ENCODE measurements at regions not wholly inside any gene's neighbourhood (a gene's known extent, or its start where the extent isn't known, plus 50 kb on each side); places are given as distances from the start of the nearest gene placed in this dataset.
"Not testable (repeated sequence)": the region's sequence is repeated elsewhere in the genome, so short reads cannot be mapped to it uniquely, and the experiment has no call there.

DNA sequence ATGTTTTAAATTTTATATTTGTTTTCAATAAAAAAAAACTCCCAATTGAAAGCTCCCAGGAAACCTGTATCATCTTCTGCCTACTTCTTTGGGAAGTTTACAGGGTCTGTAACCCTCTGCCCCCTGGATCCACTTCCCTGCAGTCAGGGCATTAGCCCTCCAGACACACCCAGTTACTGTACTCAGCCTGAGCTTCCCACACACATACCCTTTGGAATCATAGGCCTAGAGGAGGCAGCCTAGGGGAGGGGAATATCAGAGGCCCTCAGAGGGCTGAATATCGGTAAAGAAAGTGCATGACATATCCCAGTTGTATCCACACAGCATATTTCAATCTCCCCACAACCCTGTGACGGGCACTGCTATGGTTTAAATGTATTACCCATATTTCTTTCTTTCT, 56.2 kb upstream of the TFPI start:
- not testable (repeated sequence) for DNase-seq

DNA sequence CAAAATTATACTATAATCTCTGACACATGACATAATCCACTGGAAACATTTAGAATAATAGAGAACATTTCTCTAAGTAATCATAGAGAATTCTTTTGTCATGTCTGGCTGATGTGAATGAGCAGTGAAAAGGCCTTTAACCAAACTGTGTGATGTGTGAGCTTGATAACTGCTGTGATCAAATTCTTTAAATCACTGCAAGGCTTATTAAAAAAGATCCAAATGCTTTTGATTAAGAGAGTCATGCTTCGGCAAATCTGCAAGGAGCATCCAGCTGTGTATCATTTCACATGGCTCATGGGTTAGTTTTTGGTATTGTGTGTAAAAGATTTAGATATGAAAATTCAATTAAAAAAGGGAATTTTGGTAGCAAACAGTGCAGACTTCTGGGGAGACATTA, 58.6 kb upstream of the TFPI start:
- DNase-seq: no peak

DNA sequence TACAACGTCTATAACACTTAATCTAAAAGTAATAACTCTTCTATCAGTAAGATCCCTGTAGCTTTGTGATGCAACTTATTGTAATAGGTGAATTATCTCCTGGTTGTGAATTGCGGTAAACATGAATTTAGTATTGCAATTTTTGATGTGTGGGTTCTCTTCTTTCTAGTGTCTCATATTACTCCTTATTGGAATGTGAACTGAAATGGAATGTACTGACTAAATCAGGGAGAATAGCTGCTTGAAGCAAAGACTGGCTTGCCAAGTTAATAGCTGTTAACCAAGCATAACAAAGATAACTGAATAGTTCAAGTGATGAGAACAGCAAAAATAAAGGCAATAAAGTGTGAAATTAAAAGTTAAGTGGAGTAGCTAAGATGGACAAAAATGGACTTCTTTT, 60.5 kb upstream of the TFPI start:
- DNase-seq: no peak

DNA sequence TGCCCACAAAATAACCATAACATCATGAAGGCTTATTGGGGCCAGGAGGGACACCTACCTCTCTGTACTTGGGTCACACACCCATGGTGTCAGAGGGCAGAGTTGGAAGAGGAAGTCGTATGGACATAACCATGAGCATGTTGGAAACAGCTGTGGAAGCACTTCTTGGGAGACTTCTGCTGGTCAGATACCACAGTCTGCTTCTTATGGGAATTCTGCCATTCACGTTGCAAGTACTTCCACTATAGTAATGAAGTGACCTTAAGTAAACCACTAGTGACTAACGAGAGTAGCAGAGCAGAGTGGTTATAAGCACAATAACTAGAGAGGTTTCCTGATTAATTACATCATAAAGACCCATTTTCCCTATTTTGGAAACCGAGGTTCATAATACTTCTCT, 61.1 kb upstream of the TFPI start:
- DNase-seq: no peak

DNA sequence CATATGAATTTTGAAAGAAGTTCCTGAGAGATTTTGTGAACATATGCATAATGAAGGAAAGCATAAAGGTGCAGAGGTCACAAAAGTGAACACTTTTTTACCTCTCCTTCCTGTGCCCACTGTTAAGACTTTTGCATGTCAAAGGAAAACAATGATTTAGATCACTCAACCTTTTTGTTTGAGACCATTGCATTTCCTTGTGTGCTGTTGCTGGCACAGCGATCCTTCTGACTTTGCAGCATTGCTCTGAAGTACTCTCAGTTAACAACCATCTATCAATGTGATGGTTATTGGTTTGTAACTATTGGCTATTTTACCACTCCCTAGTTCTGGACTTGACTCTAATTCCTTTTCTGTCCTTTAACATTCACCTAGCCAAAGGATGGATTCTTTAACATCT, 61.7 kb upstream of the TFPI start:
- DNase-seq: no peak

DNA sequence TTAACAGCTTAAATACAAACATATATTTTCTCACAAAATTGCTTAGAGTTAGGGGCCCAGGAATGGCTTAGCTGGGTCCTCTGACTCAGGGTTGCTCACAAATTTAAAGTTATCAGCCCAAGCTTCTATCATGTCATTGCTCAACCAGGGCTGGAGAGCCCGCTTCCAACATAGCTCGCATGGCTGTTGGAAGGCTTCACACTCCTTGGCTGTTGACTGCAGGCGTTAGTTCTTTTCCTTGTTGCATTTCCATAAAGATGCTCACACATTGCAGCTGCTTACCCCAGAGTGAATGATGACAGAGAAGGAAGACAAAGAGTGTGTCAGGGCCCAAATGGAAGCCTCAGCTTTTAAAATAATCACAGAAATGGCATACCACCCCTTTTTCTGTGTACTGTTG, 62.9 kb upstream of the TFPI start:
- DNase-seq: no peak

DNA sequence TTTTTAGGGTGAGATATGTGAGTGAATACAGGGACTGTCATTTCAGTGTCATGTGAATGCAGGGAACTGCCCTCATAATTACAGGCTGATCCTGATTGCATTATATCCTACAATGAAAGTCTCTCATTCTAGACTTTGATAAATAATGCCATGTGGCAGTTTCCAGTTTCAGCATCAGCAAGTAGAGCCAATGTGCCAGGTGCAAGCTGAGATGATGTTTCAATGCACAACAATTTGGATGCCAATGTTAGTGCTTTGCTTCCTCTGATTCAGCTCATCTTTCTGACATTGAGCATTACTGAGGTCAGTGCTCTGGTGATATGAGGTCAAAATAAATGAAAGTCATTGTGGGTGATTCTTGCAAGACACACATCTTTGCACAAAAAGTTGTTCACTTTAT, 63.7 kb upstream of the TFPI start:
- DNase-seq: no peak

DNA sequence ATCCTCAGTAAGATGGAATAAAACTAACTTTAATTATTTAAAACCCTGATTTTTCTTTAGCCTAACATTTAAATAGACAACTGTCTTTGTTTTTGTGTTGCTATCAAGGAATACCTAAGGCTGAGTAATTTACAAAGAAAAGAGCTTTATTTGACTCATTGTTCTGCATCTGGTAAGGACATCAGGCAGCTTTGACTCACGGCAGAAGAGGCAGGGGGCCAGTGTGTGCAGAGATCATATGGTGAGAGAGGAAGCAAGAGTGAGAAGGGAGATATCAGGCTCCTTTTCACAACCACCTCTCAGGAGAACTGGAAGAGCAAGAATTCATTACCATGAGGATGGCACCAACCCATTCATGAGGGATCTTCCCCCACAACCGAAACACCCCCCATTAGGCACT, 64.6 kb upstream of the TFPI start:
- DNase-seq: no peak

DNA sequence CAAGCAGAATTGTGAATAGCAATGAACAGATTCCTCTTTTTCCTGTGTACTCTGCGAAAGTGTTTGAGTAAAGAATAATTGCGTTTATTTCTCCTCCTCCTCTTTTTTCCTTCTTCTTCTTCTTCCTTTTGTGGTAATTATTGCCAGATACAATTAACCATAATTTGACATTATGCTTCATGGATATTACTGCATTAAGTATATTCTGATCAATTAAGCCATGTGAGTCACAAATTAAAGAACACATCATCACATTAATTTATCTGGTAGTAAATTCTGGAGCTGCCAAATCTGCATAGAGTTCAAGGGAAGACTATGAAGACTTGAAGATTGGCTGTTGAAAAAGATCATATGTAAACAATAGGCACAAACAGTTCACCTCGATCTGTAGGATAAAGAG, 72.9 kb upstream of the TFPI start:
- DNase-seq: no peak

DNA sequence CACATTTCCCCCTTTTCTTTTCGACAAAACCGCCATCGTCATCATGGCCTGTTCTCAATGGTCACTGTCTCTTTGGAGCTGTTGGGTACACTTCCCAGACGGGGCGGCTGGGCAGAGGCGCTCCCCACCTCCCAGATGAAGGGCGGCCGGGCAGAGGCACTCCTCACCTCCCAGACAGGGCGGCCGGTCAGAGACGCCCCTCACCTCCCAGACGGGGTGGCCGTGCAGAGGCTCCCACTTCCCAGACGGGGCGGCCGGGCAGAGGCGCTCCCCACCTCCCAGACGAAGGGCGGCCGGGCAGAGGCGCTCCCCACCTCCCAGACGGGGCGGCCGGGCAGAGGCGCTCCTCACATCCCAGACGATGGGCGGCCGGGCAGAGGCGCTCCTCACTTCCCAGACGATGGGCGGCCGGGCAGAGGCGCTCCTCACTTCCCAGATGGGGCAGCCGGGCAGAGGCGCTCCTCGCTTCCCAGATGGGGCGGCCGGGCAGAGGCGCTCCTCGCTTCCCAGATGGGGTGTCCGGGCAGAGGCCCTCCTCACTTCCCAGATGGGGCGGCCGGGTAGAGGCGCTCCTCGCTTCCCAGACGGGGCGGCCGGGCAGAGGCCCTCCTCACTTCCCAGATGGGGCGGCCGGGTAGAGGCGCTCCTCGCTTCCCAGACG, 82.6 kb upstream of the TFPI start:
- not testable (repeated sequence) for DNase-seq

DNA sequence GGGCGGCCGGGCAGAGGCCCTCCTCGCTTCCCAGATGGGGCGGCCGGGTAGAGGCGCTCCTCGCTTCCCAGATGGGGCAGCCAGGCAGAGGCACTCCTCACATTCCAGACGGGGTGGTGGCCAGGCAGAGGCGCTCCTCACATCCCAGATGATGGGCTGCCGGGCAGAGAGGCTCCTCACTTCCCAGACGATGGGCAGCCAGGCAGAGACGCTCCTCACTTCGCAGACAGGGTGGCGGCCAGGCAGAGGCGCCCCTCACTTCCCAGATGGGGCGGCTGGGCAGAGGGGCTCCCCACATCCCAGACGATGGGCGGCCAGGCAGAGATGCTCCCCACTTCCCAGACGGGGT, 83.1 kb upstream of the TFPI start:
- not testable (repeated sequence) for DNase-seq

DNA sequence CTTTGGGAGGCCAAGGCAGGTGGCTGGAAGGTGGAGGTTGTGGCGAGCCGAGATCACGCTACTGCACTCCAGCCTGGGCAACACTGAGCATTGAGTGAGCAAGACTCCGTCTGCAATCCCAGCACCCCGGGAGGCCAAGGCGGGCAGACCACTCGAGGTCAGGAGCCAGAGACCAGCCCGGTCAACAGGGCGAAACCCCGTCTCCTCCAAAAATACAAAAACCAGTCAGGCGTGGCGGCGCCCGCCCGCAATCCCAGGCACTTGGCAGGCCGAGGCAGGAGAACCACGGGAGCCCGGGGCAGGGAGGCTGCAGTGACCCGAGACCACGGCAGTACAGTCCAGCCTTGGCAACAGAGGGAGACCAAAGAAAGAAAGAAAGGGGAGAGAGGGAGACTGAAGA, 83.5 kb upstream of the TFPI start:
- not testable (repeated sequence) for DNase-seq

DNA sequence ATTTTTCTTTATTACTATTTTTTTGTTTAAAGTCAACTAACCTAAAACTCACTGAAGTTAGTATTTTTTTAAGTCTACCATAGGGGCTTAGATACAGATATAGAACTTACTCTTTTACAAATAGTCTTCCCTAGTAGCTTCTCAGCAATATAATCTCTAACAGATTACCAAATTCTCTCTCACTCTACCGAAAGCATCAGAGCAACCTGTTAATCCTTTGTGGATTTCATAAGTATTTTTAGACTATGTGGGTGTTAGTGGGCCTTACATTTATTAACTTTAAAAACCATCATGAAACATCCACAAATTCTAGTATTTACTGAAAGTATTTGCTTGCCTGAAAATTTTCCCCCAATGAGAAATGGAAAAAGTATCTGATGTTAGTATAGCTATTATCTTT, 84.6 kb upstream of the TFPI start:
- no peak for DNase-seq

DNA sequence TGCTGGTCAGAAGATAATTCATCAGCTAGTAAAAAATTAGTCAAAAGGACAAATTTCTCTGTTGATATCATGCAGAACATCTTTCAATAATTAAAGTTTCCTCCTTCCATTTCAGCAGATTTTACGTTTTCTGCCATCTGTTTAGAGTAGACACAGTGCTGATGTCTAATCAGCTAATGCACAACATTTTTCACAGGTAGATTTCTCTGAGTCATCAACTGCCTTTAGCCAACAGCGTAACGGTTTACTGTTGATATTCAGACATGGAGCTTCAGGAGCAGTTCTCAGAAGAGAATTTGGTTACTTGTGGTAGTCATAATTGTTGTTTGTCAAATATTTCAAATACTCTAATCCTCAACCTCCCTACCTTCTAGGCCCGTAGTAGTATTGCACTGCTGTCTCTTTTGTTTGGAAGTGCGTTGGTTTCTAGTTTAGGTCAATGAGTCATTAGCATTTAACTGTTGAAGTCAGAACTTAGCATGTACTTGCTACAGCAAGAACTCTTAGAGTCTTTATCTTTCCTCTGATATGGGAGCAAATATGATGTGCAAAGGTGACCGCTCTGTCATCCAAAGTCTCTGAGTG, 86.8 kb upstream of the TFPI start:
- DNase-seq: no peak

DNA sequence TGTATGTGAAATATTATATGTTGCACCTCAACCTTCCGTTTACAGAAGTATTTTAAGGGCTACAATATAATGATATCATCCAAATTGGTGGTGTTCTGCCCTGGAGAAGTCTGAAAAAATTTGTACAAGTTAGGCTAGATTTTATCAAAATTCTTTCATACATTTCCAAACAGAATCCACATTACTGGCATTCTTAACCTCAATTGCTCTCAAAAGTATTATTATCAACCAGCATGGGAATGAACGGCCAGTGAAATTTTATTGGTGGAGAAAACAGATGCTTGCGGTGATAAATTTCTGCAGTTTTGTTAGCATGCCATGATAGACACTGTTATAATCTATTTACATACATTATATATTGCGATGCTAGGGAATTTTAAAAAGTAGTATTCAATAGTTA, 88.3 kb upstream of the TFPI start:
- no peak for DNase-seq

DNA sequence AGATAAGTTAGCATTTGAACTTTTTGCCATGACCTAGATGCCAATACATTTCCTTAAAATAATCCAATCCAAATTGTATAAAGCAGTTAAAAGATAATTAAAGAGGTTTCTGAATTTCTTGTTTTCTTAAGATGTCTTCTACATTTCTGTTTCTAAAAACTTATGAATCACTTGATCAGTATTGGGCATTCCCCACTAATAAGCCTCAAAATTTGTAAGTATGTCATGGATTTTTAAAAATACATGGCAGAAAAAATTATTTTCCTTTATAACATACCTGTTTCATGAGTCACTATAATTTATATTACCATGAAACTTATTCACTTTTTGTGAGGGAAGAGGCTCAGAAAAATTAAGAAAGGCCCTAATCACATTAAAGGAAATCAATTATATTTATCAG, 90.3 kb upstream of the TFPI start:
- no peak for DNase-seq

DNA sequence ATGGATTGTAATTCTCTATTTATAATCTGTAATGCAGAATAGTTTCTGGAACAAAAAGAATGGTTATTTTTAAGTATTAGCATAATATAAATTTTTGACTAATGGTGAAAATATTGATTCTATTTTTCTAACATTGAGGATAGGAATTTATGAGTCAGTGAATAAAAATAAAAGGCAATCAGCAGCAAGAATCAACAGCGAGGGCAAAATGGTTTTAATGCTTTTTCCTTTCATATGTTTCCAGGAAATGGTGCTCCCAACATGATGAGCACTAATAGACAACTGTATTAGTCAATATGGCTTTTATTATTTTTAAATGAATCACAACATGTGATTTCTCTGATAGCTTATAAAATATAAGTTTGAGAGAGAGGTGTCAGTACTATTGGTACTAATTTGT, 90.7 kb upstream of the TFPI start:
- DNase-seq: no peak

DNA sequence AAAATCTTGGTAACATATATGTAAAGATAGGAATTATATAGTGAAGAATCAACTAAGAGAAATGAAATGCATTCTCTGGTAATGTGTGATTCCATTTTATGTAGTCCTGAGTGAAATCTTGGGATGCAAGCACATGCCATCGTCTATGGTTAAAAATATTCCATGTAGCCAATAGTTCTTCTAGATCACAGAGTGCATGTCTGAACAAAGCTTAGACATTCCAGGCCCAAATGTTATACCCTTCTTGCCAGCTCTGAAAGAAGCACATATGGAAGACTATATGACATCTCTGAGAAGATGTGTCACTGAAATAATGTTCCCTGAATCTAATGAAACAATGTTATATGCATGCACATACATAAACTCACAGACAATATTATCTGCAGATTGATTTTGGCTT, 92.3 kb upstream of the TFPI start:
- DNase-seq: no peak

DNA sequence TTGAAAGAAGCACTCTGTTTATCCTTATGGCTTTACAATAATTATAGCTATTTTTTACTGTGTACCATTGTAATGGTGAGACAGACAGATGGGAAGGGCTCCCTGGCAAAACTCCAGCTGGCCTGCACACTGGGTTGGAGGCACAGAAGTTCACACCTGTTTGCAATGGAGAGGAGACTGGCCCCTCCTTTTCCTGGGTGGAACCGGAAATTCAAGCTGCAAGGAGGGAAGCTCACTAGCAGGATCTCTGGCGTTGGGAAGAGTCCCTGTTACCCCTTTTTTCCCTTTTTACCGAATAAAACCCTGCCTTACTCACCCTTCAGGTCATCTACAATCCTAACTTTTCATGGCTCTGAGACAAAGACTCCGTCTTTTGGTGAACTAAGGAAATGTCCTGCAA, 100.3 kb upstream of the TFPI start:
- DNase-seq: no peak

DNA sequence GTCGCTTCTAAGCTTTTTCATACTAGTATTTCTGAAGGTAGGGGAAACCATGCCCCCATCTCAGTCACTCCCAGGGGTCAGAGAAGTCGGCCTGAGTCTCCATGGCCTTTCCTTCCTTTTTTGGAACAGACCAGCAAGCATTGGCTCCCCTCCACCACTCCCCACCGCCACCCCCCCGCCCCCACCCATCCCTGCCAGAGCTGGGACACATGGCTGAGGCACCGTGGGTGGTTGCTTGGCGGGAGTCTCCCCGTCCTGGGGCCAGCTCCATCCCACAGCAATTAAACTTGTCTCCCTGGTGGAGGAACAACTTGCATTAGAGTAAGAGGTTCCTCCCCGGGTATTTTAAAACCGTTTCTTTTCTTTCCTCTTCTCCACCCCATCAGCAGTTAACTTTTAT, 100.8 kb upstream of the TFPI start:
- no peak for DNase-seq

DNA sequence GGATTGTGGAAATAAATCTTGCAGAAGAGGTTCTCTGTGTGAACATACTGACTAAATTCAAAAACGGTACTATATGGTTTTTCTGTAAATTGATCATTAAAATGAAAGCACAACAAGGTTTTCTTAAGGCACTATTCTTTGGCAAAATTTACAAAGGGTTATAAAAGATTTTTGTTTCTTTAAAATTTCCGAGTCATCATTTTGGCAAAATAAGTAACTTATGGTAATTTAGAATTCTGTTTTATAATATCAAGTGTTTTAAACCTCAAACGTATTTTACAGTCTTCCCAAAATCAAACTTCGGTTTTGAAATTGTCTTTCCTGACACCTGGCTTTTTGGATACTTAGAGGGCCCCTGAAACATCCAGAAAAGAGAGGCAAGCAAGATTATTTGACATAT, 101.9 kb upstream of the TFPI start:
- DNase-seq: no peak

DNA sequence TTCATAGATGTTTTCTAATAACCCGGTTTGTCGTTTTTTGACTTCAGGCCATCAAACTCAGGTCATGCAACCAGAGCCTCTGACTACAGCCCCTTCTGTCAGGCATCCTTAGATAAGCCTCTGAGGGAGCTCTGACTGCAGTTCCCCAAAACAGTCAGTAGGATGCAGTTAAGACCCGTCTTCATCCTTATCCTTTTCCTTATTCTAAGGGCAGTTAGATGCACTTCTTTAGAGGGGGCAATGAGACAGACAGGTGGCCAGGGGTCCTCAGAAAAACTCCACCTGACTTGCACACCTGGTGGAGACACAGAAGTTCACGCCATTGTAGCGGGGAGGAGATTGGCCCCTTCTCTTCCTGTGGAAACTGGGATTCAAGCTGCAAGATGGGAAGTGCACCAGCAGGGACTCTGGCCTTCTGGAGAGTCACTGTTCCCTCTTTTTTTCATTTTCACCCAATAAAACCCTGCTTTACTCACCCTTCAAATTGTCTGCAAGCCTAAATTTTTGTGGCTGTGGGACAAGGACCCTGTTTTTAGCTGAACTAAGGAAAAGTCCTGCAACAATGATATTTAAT, 104.8 kb upstream of the TFPI start:
- no peak for DNase-seq

DNA sequence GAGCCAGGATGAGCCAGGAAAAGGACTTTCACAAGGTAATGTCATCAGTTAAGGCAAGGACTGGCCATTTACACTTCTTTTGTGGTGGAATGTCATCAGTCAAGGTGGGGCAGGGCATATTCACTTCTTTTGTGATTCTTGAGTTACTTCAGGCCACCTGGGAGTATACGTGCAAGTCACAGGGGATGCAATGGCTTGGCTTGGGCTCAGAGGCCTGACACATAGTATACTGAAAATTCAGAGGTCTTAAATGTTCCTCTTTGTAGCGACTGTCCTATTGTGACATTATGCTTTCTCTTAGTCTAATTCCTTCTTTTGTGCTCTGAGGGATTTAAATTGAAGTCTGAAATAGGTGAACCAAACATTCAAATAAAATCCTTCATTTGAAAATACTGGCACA, 121.8 kb upstream of the TFPI start:
- not testable (repeated sequence) for DNase-seq

DNA sequence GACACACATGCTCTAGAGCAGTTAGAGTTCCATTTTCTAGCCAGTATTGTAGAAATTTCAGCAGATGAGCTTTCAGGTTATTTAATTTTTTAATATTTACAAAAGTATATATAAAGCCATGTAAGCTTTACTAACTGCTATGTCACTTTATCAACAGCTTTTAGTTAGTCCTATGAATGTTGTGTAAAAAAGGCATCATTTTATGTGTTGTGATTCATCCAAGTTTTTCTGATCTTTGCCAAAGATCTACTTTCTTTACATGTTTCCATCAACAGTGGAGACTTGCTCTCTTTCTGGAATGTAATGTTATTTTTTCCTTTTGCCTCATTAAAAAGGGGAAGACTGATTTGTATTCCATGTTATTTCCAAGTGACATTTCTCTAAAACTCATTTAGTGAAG, 125.2 kb upstream of the TFPI start:
- no peak for DNase-seq

DNA sequence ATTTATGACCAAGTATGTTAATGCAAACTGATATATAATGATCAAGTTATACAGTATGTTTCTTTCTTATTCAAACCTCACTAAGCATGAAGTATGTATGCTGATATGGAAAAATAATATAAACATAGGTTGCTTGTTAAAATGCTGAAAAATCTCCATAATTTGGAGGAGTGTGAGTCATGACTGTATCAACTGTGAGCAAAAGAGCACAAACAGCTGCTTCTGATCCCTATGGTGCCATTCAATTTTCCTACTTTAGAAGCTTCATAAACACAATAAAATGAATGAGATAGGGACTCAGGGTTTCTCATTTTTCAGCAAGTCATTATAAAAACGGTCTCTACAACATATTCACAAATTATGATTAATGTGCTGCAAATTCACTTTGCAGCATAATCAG, 129.9 kb upstream of the TFPI start:
- no peak for DNase-seq
